Lower leg skin (tissue), 3 donors: ENCODE measurements at regions not wholly inside any gene's neighbourhood (a gene's known extent, or its start where the extent isn't known, plus 50 kb on each side); places are given as distances from the start of the nearest gene placed in this dataset.

Source experiments
- CTCF ChIP-seq, 3 donors: fragments of 450-650 bp; IDR thresholded peaks; one replicate each; pipeline ENCODE4 v1.5.1; 2016; ENCODE audit warnings: antibody characterized with exemption in 3 of 3, mild to moderate bottlenecking in 3 of 3, moderate library complexity in 2 of 3
- POLR2A ChIP-seq, 2 donors: fragments of 450-650 bp; IDR thresholded peaks; one replicate each; pipeline ENCODE4 v1.6.1; 2016 to 2017; ENCODE audit warnings: antibody characterized with exemption in 2 of 2, mild to moderate bottlenecking in 1 of 2, moderate library complexity in 1 of 2

GRCh38 chr9:110029429-110029955 lies 178.5 kb downstream of the C9orf152 start:
- no peak for TF ChIP-seq CTCF (IDR thresholded peaks at IDR 0.05)
- no peak for TF ChIP-seq POLR2A (IDR thresholded peaks at IDR 0.05)
